GM10248 (cell line): ENCODE measurements at regions not wholly inside any gene's neighbourhood (a gene's known extent, or its start where the extent isn't known, plus 50 kb on each side); places are given as distances from the start of the nearest gene placed in this dataset.

Source experiments
- CTCF ChIA-PET: fragments of 300-600 bp; sonication (Branson Sonifier 250); formaldehyde crosslinking; extraction: SDS; loops from one replicate; lab custom pipeline; 2021; ENCODE audit warnings: antibody characterized with exemption; lab: Yijun Ruan, JAX
- POLR2A ChIA-PET: fragments of 350-650 bp; sonication (Branson Sonifier 250); formaldehyde crosslinking; extraction: SDS; loops from one replicate; lab custom pipeline; 2020; ENCODE audit warnings: antibody characterized with exemption; lab: Yijun Ruan, JAX
- DNase-seq: peaks from one replicate; pipeline ENCODE4 v3.0.0; 2012; ENCODE audit errors: extremely low spot score
- CTCF ChIP-seq: IDR thresholded peaks from 2 replicates; pipeline ENCODE4 v1.5.1; 2012; ENCODE audit warnings: mild to moderate bottlenecking, low read depth; ENCODE audit errors: extremely low read depth, missing control alignments, control extremely low read depth

- no peak for TF ChIP-seq CTCF
- POLR2A ChIA-PET, result no interaction called here
- no peak for DNase-seq
- CTCF ChIA-PET, result no interaction called here
These were observed 618.6 kb upstream of the TMEM132C start for GRCh38 chr12:127648321-127648720.

GRCh38 chr12:127649961-127650360 lies 617.0 kb upstream of the TMEM132C start:
- CTCF ChIA-PET, result no interaction called here

GRCh38 chr12:127650626-127651025 lies 616.3 kb upstream of the TMEM132C start:
- no peak for TF ChIP-seq CTCF
- ChIA-PET CTCF (no interaction called here), POLR2A (no interaction called here)
- no peak for DNase-seq

More at GRCh38 chr12:127649961-127650360, 617.0 kb upstream of the TMEM132C start:
- TF ChIP-seq CTCF, result no peak
- POLR2A ChIA-PET, result no interaction called here
- DNase-seq, result no peak

- DNase-seq, result no peak
- TF ChIP-seq CTCF, result no peak
- ChIA-PET POLR2A (no interaction called here), CTCF (no interaction called here)
These were observed 614.7 kb upstream of the TMEM132C start for GRCh38 chr12:127652281-127652680.

DNA sequence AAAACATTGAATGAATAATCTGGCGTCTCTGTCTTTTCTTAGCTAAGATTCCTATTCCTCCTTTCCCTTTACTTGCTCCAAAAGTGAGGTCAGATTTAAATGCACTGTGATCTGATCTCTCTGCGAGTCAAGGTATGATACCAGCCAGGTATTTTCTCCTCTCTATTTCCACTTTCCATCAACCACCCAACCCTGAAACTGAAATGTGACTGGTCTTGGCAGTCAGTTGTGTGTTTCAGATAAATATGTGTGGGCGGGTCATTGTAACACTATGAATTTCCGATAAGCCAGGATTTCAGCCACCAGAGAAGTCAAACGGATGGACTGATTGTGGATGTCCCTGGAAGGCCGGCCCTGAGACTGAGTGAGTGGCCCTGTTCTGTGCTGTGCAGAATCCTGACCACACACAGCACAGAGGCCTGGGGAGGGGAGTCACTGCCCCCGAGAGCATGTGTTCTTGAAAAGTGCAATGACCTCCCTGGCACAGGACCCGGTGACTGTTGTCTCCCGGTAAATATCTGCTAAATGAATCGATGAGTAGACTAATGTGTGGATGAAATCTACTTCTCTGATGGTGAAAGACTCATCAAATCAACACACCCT lies 612.5 kb upstream of the TMEM132C start:
- no peak for TF ChIP-seq CTCF
- no peak for DNase-seq
- ChIA-PET POLR2A (no interaction called here), CTCF (no interaction called here)

DNA sequence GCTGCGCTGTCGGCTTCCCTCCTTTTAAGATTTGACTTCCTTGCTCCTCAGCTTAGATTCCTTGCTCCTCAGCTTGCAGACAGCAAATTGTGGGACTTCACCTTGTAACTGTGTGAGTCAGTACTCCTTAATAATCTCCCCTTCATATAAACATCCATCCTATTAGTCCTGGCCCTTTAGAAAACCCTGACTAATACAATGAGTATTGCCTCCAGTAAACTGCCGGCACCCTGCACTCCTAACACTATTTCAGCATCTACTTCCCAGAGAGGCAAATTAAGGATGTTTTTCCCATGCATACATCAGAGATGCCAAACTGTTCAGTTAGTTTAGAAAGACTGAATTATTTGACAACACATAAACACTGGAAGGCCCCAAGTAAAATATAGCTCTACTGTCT lies 611.3 kb upstream of the TMEM132C start:
- POLR2A ChIA-PET, result no interaction called here
- no peak for TF ChIP-seq CTCF
- CTCF ChIA-PET, result no interaction called here
- no peak for DNase-seq
